GDM1 (cell line): ENCODE measurements at regions not wholly inside any gene's neighbourhood (a gene's known extent, or its start where the extent isn't known, plus 50 kb on each side); places are given as distances from the start of the nearest gene placed in this dataset.

Experiments used
- DNase-seq: peaks from one replicate; lab custom pipeline; 2025; lab: John Stamatoyannopoulos, UW

- DNase-seq: no peak
Measured at GRCh38 chr12:75900226-75900625, 131.3 kb downstream of the PHLDA1 start.

DNA sequence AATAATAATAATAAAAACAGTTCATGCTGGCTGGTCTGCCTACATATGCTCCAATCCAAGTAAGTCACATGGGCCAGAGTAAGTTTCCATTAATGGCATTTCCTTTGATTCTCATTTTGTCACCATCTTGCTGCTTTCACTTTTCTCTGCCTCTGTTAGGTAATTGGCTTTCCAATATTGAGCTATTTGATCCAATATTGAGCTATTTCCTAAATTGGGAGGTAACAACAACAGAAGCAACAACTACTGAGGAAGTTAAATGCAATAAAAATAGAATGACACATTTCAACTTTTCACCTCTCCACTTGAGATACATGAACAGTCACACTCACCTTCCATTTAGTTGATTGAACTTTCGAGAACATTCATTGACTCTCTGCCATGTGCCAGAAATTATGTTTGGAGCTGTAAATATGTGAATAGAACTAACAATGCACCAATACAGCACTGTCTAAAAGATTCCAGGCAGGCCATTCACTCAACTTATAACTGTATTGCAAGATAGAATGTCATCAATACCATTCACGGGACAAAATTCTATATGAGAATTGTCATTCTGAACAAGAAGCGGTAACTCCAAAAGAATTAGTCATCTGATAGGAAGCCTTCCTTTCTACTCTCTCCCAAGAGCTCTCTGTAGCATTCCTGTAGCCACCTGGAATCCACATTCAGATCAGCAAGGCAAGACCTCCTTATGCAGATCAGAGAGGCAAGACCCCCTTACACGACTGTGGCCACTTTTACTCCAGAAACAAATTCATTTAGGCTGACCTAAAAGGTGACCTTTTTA lies 136.4 kb downstream of the PHLDA1 start:
- DNase-seq: no peak

GRCh38 chr12:75893765-75894164 lies 137.8 kb downstream of the PHLDA1 start:
- no peak for DNase-seq

- peak; percentile 29 for DNase-seq
Measured at GRCh38 chr12:75892731-75893408, 138.7 kb downstream of the PHLDA1 start.

GRCh38 chr12:75891072-75891471 lies 140.5 kb downstream of the PHLDA1 start:
- DNase-seq: no peak

DNA sequence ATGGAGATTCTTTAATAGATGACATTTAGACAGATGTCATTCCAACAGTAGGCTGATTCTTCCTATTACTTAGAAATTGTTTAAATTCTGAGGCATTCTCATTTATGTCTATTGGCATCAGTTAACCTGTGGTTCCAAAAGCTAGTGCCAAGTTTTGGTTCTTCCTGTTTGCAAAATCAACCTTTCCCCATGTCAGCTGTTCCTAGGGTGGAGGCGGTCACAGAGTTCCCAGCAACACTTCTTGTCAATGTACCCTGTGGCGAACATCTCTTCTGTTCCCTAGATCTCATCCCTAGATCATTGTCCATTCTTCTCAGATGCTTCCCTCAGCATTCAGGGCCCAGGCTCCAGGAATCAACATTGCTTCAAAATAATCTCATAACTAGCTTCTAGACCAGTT lies 140.9 kb downstream of the PHLDA1 start:
- DNase-seq: no peak

DNA sequence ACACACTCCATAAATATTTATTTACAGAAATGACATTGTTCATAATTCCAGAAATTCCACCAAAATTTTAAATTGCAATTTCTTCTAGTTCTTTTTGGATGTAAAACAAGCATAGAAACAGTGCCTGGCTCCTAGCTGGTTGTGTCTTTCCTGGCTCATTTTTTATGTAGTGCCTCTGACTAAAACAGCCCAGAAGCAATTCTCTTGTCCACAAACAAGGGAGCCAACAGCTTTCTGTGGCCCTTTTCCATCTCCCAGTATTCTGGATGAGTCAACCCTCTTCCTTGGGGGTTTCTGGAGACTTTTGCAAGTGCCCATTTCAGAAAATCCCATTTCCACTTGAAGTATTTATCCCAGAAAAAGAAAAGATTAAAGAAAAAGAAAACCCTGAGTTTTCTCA lies 141.4 kb downstream of the PHLDA1 start:
- no peak for DNase-seq

- DNase-seq: no peak
Measured at GRCh38 chr12:75888874-75889613, 142.5 kb downstream of the PHLDA1 start.

GRCh38 chr12:75888399-75888798 lies 143.2 kb downstream of the PHLDA1 start:
- DNase-seq: no peak

GRCh38 chr12:75887979-75888378 lies 143.6 kb downstream of the PHLDA1 start:
- no peak for DNase-seq

- DNase-seq: no peak
Measured at GRCh38 chr12:75884465-75884985, 147.1 kb downstream of the PHLDA1 start.

DNA sequence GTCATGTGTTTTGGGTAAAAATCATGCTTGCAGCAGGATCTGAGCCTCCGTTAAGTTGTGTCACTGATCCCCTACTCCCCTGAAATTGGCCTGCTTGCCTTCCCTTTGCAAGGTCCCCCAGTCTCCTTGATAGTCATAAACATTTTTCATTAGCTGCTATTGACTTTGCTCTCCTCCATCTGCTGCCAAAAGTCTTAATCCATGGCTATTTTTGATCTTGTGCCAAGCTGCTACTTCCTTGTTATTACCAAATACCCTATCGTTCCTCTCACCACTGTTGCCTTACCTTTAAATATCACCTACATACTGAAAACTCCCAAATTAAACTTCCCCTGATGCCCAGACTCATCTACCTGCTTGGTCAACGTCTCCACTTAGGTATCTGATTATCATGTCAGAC lies 148.3 kb downstream of the PHLDA1 start:
- DNase-seq: no peak

DNA sequence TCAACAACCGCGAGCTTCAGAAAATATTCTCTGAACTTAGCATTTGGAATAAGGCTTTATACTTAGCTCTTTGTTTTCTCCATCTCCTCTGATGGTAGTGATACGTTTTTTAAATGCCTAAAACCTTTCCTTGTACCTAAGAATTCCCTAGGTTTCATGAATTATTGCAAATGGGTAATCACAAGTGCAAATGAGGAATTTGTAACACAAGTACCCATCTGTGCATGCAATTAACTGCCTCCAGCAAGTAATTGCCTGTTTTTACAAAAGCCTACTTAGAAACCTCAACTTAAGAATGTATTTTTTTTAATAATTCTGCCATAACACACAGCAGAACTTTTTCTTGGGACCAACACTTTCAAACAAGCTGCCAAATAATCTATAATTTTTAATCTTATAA lies 149.2 kb downstream of the PHLDA1 start:
- DNase-seq: no peak

DNA sequence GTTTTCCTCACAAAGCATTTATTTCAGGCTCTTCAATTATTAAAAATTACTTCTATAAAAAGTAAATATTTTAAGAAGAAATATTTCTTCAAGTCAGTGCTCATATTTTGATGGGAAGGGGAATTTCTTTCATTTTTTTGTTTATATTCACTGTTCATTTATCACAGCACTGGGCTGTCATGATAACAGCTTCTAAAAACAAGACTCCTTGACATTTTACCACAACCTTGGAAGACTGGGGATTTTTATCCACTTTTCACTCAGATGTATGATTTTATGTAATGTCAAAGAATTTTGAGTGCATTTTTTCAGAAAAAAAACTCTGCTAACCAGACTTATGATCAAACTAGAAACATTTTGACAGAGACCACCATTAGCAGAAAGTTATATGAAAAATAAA lies 149.7 kb downstream of the PHLDA1 start:
- no peak for DNase-seq

GRCh38 chr12:75877763-75878621 lies 153.6 kb downstream of the PHLDA1 start:
- no peak for DNase-seq

- DNase-seq: no peak
Measured at GRCh38 chr12:75876832-75877762, 154.5 kb downstream of the PHLDA1 start.

- no peak for DNase-seq
Measured at GRCh38 chr12:75874441-75874840, 157.1 kb downstream of the PHLDA1 start.

DNA sequence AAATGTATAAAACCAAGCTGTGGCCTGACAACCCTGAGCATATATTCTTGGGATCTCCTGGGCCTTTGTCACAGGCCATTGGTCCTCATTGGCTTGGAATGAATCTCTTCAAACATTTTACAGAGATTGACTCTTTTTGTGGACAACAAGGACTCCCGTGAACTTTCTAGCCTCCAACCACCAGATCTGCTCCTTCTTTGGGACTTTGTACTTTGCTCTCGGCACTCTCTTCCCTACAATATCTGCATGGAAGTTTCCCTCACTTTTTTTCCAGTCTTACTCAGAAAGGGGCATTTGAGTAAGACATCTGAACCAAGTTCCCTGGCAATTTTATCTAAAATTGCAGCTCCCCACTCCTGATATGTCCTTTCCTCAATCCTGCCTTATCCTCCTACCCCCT lies 158.8 kb downstream of the PHLDA1 start:
- no peak for DNase-seq

DNA sequence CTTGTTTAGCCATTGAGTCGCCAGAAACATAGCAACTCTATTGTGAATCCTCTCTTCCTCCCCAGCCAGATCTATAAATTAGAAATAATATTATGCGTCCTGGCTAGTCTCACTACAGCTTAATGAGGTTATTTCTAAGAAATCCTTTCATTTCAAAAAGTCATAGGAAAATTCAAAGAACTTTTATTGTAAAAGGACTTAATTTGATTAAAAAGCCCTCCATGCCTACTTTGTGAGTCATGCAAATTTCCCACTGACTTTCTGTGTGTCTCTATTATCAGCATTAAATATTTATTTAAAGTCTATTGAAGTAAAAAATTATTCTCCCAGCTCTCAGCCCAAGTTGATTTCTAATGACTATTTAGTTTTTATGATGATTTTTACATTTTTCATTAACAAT lies 160.7 kb downstream of the PHLDA1 start:
- no peak for DNase-seq

GRCh38 chr12:75868501-75868900 lies 163.1 kb downstream of the PHLDA1 start:
- no peak for DNase-seq

DNA sequence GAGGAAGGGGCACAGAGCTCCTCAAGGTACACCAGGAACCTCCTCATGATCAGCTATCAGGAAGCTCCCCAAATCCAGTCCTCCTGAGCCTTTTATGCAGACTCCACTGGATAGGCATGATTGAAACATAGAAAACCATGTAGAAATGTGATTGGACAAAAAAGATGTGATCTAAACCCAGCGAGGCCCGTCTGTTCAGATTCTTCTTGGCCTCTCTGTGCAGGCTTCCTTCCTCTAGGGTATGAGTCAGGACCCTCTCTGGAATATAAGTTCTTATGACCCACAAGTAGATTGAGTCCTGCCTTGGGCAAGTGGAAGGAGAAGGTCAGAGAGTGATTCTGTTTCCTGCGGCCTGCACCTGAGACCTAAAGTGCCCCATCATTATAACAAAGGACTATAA lies 166.3 kb downstream of the PHLDA1 start:
- DNase-seq: no peak
